SU-DHL-6 (cell line): ENCODE measurements at regions not wholly inside any gene's neighbourhood (a gene's known extent, or its start where the extent isn't known, plus 50 kb on each side); places are given as distances from the start of the nearest gene placed in this dataset.

Experiments
- H2AFZ ChIP-seq: fragments of 200-600 bp; sonication (generic); 2 replicates; pipeline ENCODE4 v1.6.1; 2014; ENCODE audit warnings: low read depth, mild to moderate bottlenecking, moderate library complexity, mixed read lengths, antibody characterized with exemption, low read length; ENCODE audit not compliant: severe bottlenecking
- H3F3A ChIP-seq: fragments of 200-600 bp; shearing (Covaris generic); 2 replicates; pipeline ENCODE4 v1.6.0; 2016; ENCODE audit warnings: antibody characterized with exemption, mild to moderate bottlenecking; ENCODE audit not compliant: insufficient read depth
- H3K27ac ChIP-seq: fragments of 200-600 bp; sonication (generic); 2 replicates; pipeline ENCODE4 v1.5.1; 2016; ENCODE audit warnings: low read depth, mild to moderate bottlenecking, low read length, moderate library complexity, mixed read lengths
- H3K27me3 ChIP-seq: fragments of 200-600 bp; sonication (generic), shearing (Covaris generic); 2 replicates; pipeline ENCODE4 v1.6.0; 2014; ENCODE audit warnings: mild to moderate bottlenecking, low read length
- H3K36me3 ChIP-seq: fragments of 200-600 bp; sonication (generic); 2 replicates; pipeline ENCODE4 v1.6.1; 2014; ENCODE audit warnings: mild to moderate bottlenecking, low read length, mixed read lengths
- H3K4me2 ChIP-seq: fragments of 300-600, 200-600 bp; shearing (Covaris generic), sonication (generic); 2 replicates; pipeline ENCODE4 v1.6.0; 2014; ENCODE audit warnings: low read length, low read depth, mild to moderate bottlenecking; ENCODE audit not compliant: poor library complexity, severe bottlenecking
- H3K4me3 ChIP-seq: fragments of 200-600 bp; sonication (generic); 2 replicates; pipeline ENCODE4 v1.5.1; 2014; ENCODE audit warnings: antibody characterized with exemption, low read length, mild to moderate bottlenecking, mixed read lengths; ENCODE audit not compliant: insufficient read depth, poor library complexity, severe bottlenecking
- H3K79me2 ChIP-seq: fragments of 200-600 bp; sonication (generic); 2 replicates; pipeline ENCODE4 v1.6.1; 2014; ENCODE audit warnings: mild to moderate bottlenecking, low read length, moderate library complexity; ENCODE audit not compliant: insufficient read depth
- H3K9ac ChIP-seq: fragments of 200-600 bp; sonication (generic); 2 replicates; pipeline ENCODE4 v1.7.0; 2014; ENCODE audit warnings: mild to moderate bottlenecking, low read length
- H3K9me2 ChIP-seq: fragments of 200-600 bp; sonication (generic); replicated peaks from 2 replicates; pipeline ENCODE4 v1.6.1; 2014; ENCODE audit warnings: low read length; ENCODE audit not compliant: insufficient read depth
- H3K9me3 ChIP-seq: fragments of 200-600 bp; sonication (generic); 2 replicates; pipeline ENCODE4 v1.6.1; 2014; ENCODE audit warnings: low read length, mixed read lengths; ENCODE audit not compliant: insufficient read depth
- H4K20me1 ChIP-seq: fragments of 200-600 bp; sonication (generic); 2 replicates; pipeline ENCODE4 v1.6.1; 2014; ENCODE audit warnings: low read depth, mild to moderate bottlenecking, antibody characterized with exemption, low read length, moderate library complexity, mixed read lengths
- EZH2phosphoT487 ChIP-seq: fragments of 200-600 bp; sonication (generic), shearing (Covaris generic); conservative IDR thresholded peaks from 2 replicates; pipeline ENCODE4 v1.6.1; 2018; ENCODE audit warnings: mild to moderate bottlenecking, antibody characterized with exemption, low read length, moderate library complexity, mixed read lengths
- TF ChIP-seq, protein P1 (sequence below): fragments of 200-600 bp; sonication (generic); IDR thresholded peaks from one replicate; pipeline ENCODE4 v1.5.1; 2017; ENCODE audit warnings: antibody characterized with exemption, mild to moderate bottlenecking, low read length, moderate library complexity; ENCODE audit not compliant: insufficient read depth, poor library complexity, severe bottlenecking

GRCh38 chr7:33731912-33732311 lies 173.4 kb upstream of the BMPER start:
- Histone ChIP-seq H3K4me2 (no peak overlapping the region), H3K4me3 (no peak overlapping the region), H3K9me2 (no peaks in the 10 kb centered on the region), H4K20me1 (no peaks in the 10 kb centered on the region), H2AFZ (no peak overlapping the region), H3F3A (no peaks in the 10 kb centered on the region), H3K36me3 (no peaks in the 10 kb centered on the region), H3K9ac (no peak overlapping the region), H3K27ac (no peak overlapping the region), H3K79me2 (no peaks in the 10 kb centered on the region), H3K9me3 (no peaks in the 10 kb centered on the region), H3K27me3 (no peaks in the 10 kb centered on the region)
- TF ChIP-seq, protein P1, sequence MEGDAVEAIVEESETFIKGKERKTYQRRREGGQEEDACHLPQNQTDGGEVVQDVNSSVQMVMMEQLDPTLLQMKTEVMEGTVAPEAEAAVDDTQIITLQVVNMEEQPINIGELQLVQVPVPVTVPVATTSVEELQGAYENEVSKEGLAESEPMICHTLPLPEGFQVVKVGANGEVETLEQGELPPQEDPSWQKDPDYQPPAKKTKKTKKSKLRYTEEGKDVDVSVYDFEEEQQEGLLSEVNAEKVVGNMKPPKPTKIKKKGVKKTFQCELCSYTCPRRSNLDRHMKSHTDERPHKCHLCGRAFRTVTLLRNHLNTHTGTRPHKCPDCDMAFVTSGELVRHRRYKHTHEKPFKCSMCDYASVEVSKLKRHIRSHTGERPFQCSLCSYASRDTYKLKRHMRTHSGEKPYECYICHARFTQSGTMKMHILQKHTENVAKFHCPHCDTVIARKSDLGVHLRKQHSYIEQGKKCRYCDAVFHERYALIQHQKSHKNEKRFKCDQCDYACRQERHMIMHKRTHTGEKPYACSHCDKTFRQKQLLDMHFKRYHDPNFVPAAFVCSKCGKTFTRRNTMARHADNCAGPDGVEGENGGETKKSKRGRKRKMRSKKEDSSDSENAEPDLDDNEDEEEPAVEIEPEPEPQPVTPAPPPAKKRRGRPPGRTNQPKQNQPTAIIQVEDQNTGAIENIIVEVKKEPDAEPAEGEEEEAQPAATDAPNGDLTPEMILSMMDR = no peak
- no peak for TF ChIP-seq EZH2phosphoT487

DNA sequence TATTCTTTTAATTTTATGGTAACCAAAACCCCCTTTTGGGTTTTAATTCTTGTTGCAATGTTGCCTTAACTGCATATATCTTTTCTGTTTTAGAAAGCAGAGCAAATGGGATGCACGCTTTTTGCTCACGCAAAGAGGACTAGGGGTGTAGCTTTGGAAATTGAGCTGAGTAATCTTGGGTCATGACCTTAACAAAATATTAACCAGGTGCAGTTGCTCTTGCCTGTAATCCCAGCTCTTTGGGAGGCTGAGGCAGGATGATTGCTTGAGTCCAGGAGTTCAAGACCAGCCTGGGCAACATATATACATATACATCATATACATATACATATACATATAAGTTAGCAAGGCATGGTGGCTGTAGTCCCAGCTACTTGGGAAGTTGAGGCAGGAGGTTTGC lies 172.9 kb upstream of the BMPER start:
- Histone ChIP-seq H3K79me2 (no peaks in the 10 kb centered on the region), H3K4me2 (no peak overlapping the region), H3K4me3 (no peak overlapping the region), H2AFZ (no peak overlapping the region), H3K9me2 (no peaks in the 10 kb centered on the region), H4K20me1 (no peaks in the 10 kb centered on the region), H3K9me3 (no peaks in the 10 kb centered on the region), H3F3A (no peaks in the 10 kb centered on the region), H3K27ac (no peak overlapping the region), H3K27me3 (no peaks in the 10 kb centered on the region), H3K36me3 (no peaks in the 10 kb centered on the region), H3K9ac (no peak overlapping the region)
- TF ChIP-seq, protein P1 = no peak
- TF ChIP-seq EZH2phosphoT487 = no peak

- no peak for TF ChIP-seq EZH2phosphoT487
- TF ChIP-seq, protein P1 = no peak
- no peak overlapping the region for H3K9ac ChIP-seq
- no peak overlapping the region for H3K27ac ChIP-seq
- H3K9me3 ChIP-seq = no peaks in the 10 kb centered on the region
- no peak overlapping the region for H3K4me2 ChIP-seq
- no peaks in the 10 kb centered on the region for H3K9me2 ChIP-seq
- no peaks in the 10 kb centered on the region for H3K79me2 ChIP-seq
- H3K27me3 ChIP-seq = no peaks in the 10 kb centered on the region
- H4K20me1 ChIP-seq = no peaks in the 10 kb centered on the region
- no peaks in the 10 kb centered on the region for H3K36me3 ChIP-seq
- H3K4me3 ChIP-seq = no peak overlapping the region
- no peak overlapping the region for H2AFZ ChIP-seq
- H3F3A ChIP-seq = no peaks in the 10 kb centered on the region
Measured at GRCh38 chr7:33733870-33734650, 171.3 kb upstream of the BMPER start.
